Right lobe of liver (tissue), 4 donors: ENCODE measurements at regions not wholly inside any gene's neighbourhood (a gene's known extent, or its start where the extent isn't known, plus 50 kb on each side); places are given as distances from the start of the nearest gene placed in this dataset.

Experiments used
- POLR2A ChIP-seq: fragments of 450-650 bp; IDR thresholded peaks from one replicate; pipeline ENCODE4 v1.6.1; 2017; ENCODE audit warnings: antibody characterized with exemption, mild to moderate bottlenecking
- TF ChIP-seq, protein P1 (sequence below), 4 donors: fragments of 200-600 bp in 3 of 4; fragments of 450-650 bp in 1 of 4; IDR thresholded peaks; one replicate each; pipeline versions ENCODE4 v1.5.1 to v1.8.0; 2016 to 2022; ENCODE audit warnings: antibody characterized with exemption in 4 of 4, mild to moderate bottlenecking in 2 of 4
- donor health status: DM: no; HTN: no; CAD: no.
- donor health status: DM: no; HTN: no; CAD: no.
- donor health status: DM: no; HTN: yes; CAD: no.

DNA sequence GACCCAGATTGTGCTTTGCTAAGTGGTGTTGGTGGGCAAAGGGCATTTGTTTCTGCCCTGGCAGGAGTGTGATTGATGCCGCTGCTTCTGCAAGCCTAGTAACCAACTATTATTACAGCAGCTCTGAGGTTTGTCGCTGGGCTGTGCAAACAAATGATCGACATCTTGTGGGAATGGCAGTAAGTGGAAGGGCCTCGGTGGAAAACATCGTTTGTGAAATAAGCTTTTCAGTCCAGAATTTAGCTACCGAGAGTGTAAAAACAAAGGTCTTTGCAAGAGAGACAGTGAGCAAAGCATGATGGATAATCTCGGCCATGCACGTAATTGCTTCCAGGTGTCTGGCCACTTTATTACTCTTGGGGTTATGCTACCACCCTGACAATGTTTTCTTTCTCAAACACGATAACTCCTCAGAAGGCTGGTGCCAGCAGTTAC, 397.7 kb upstream of the PRICKLE1 start:
- no peak for TF ChIP-seq POLR2A
- TF ChIP-seq, protein P1, sequence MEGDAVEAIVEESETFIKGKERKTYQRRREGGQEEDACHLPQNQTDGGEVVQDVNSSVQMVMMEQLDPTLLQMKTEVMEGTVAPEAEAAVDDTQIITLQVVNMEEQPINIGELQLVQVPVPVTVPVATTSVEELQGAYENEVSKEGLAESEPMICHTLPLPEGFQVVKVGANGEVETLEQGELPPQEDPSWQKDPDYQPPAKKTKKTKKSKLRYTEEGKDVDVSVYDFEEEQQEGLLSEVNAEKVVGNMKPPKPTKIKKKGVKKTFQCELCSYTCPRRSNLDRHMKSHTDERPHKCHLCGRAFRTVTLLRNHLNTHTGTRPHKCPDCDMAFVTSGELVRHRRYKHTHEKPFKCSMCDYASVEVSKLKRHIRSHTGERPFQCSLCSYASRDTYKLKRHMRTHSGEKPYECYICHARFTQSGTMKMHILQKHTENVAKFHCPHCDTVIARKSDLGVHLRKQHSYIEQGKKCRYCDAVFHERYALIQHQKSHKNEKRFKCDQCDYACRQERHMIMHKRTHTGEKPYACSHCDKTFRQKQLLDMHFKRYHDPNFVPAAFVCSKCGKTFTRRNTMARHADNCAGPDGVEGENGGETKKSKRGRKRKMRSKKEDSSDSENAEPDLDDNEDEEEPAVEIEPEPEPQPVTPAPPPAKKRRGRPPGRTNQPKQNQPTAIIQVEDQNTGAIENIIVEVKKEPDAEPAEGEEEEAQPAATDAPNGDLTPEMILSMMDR (IDR thresholded peaks at IDR 0.05): no peak
